ENCODE measurements at regions not wholly inside any gene's neighbourhood (a gene's known extent, or its start where the extent isn't known, plus 50 kb on each side); places are given as distances from the start of the nearest gene placed in this dataset.
A peak's percentile ranks its signal among the peaks of the same experiment; 100 is the strongest.

GRCh38 chr12:94872971-94873733, 130.3 kb downstream of the NDUFA12 start:
- intact Hi-C loops (cut with DNase I) = no loop called here
- Histone ChIP-seq H3K27me3 (peaks cover 22% of the 10 kb centered on the region), H3K4me1 (peaks cover 7% of the 10 kb centered on the region), H3K36me3 (no peaks in the 10 kb centered on the region), H3K9me3 (no peaks in the 10 kb centered on the region), H3K4me3 (peak overlapping the region; percentile 51), H3K27ac (no peak overlapping the region)
- DNase-seq = peak; percentile 64
- peak; percentile 82 for ATAC-seq
- no peak for TF ChIP-seq CTCF (IDR thresholded peaks at IDR 0.05)

DNA sequence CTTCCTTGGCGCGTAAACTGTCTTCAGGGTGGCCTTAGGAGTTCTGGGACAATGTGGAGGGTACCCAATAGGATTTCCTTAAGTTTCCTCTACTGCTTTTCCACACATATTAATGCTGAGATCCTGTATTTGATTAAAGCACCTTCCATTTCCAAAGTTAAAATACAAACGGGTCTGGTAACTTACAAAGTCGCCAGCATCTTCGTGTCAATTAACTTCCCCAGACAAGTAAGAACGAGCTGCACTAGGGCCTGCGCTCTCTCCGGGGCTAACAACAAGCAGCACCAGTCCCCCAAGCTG, 130.9 kb downstream of the NDUFA12 start:
- H3K36me3 ChIP-seq = no peaks in the 10 kb centered on the region
- DNase-seq (no peak), ATAC-seq (no peak)
- intact Hi-C loops (cut with DNase I) = no loop called here
- no peaks in the 10 kb centered on the region for H3K9me3 ChIP-seq
- H3K27me3 ChIP-seq = peaks cover 22% of the 10 kb centered on the region
- no peak overlapping the region for H3K27ac ChIP-seq
- no peak for TF ChIP-seq CTCF (IDR thresholded peaks at IDR 0.05)
- H3K4me1 ChIP-seq = peaks cover 7% of the 10 kb centered on the region
- H3K4me3 ChIP-seq = peak overlapping the region; percentile 51

- H3K4me1 ChIP-seq = peaks cover 7% of the 10 kb centered on the region
- ATAC-seq (no peak), DNase-seq (no peak)
- H3K4me3 ChIP-seq = peak overlapping the region; percentile 51
- H3K9me3 ChIP-seq = no peaks in the 10 kb centered on the region
- TF ChIP-seq CTCF (IDR thresholded peaks at IDR 0.05) = no peak
- H3K27ac ChIP-seq = no peak overlapping the region
- intact Hi-C loops (cut with DNase I) = no loop called here
- H3K36me3 ChIP-seq = no peaks in the 10 kb centered on the region
- peaks cover 22% of the 10 kb centered on the region for H3K27me3 ChIP-seq
Measured at GRCh38 chr12:94872007-94872653, 131.4 kb downstream of the NDUFA12 start.

DNA sequence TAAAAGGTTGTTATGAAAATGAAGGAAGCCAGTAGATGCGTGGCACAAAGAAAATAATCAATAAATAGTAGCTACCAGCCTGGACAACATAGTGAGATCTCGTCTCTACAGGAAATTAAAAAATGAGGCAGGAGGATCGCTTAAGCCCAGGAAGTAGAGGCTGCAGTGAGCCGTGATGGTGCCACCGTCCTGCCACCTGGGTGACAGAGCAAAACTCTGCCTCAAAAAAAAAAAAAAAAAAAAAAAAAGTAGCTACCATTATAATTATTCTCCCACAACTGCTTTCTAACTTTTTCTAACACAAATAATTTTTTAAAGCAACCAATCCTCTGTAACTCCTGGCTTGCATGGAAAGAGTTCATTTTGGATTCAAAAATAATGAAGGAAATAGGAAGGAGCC, 133.0 kb downstream of the NDUFA12 start:
- TF ChIP-seq CTCF (IDR thresholded peaks at IDR 0.05) = no peak
- DNase-seq (no peak), ATAC-seq (no peak)
- peaks cover 22% of the 10 kb centered on the region for H3K27me3 ChIP-seq
- intact Hi-C loops (cut with DNase I) = no loop called here
- H3K4me3 ChIP-seq = no peak overlapping the region
- no peaks in the 10 kb centered on the region for H3K36me3 ChIP-seq
- no peak overlapping the region for H3K27ac ChIP-seq
- no peaks in the 10 kb centered on the region for H3K9me3 ChIP-seq
- peaks cover 7% of the 10 kb centered on the region for H3K4me1 ChIP-seq

- H3K36me3 ChIP-seq = no peaks in the 10 kb centered on the region
- H3K27ac ChIP-seq = no peak overlapping the region
Measured at GRCh38 chr12:94868161-94868560, 135.3 kb downstream of the NDUFA12 start.

More at GRCh38 chr12:94868161-94868560, 135.3 kb downstream of the NDUFA12 start:
- peaks cover 14% of the 10 kb centered on the region for H3K27me3 ChIP-seq
- peaks cover 4% of the 10 kb centered on the region for H3K4me1 ChIP-seq
- no peak overlapping the region for H3K4me3 ChIP-seq
- intact Hi-C loops (cut with DNase I) = no loop called here
- ATAC-seq = no peak
- TF ChIP-seq CTCF (IDR thresholded peaks at IDR 0.05) = no peak
- no peaks in the 10 kb centered on the region for H3K9me3 ChIP-seq
- DNase-seq = no peak

Data from upper lobe of right lung (tissue), 1 donor.